Spleen (tissue), 7 donors: ENCODE measurements at regions not wholly inside any gene's neighbourhood (a gene's known extent, or its start where the extent isn't known, plus 50 kb on each side); places are given as distances from the start of the nearest gene placed in this dataset.

Experiments used
- POLR2A ChIP-seq, 3 donors: fragments of 450-650 bp; IDR thresholded peaks; one replicate each; pipeline ENCODE4 v1.5.1; 2017; ENCODE audit warnings: antibody characterized with exemption in 3 of 3, mild to moderate bottlenecking in 1 of 3
- POLR2AphosphoS5 ChIP-seq, 3 donors: sonication (generic); formaldehyde crosslinking; IDR thresholded peaks; one replicate each; pipeline ENCODE4 v1.5.1; 2017; ENCODE audit warnings: antibody characterized with exemption in 3 of 3
- TF ChIP-seq, protein P1 (sequence below), 11 experiments: fragments of 200-600 bp in 7 of 11; fragments of 450-650 bp in 4 of 11; sonication (generic) in 4 of 11; IDR thresholded peaks in 8 of 11; conservative IDR thresholded peaks in 3 of 11; 1 replicate in 7 of 11; 2 replicates in 4 of 11; pipeline versions ENCODE4 v1.4.0 to v1.8.0; 2016 to 2021; ENCODE audit warnings: antibody characterized with exemption in 11 of 11, inconsistent platforms in 4 of 11, mild to moderate bottlenecking in 1 of 11
- donor health status: DM: no; HTN: no; CAD: no; lungs with moderate emphysema.
- donor health status: DM: no; HTN: no; CAD: no.
- donor health status: DM: no; HTN: no; CAD: no.

DNA sequence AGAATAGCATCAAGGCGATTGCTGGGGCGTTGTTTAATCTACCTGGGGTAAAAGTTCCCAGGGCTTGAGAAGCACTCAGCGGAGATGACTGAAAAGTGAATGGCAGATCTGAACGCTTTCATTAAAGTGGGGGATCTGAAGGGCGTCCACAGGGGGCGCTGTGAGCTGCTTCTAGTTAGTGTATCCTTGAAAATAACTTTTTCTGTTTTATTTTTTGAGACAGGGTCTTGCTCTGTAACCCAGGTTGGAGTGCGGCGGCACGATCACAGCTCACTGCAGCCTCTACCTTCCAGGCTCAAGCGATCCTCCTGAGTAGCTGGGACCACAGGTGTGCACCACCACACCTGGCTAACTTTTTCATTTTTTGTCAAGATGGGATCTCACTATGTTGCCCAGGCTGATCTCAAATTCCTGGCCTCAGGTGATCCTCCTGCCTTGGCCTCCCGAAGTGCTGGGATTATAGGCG, 360.4 kb downstream of the SEC14L1 start:
- TF ChIP-seq, protein P1, sequence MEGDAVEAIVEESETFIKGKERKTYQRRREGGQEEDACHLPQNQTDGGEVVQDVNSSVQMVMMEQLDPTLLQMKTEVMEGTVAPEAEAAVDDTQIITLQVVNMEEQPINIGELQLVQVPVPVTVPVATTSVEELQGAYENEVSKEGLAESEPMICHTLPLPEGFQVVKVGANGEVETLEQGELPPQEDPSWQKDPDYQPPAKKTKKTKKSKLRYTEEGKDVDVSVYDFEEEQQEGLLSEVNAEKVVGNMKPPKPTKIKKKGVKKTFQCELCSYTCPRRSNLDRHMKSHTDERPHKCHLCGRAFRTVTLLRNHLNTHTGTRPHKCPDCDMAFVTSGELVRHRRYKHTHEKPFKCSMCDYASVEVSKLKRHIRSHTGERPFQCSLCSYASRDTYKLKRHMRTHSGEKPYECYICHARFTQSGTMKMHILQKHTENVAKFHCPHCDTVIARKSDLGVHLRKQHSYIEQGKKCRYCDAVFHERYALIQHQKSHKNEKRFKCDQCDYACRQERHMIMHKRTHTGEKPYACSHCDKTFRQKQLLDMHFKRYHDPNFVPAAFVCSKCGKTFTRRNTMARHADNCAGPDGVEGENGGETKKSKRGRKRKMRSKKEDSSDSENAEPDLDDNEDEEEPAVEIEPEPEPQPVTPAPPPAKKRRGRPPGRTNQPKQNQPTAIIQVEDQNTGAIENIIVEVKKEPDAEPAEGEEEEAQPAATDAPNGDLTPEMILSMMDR (IDR thresholded peaks at IDR 0.05 in 8 of 11, conservative IDR thresholded peaks at IDR 0.05 in 3 of 11), result peak in 5 of 11 experiments; percentile 7 to 42 (median 34)
- TF ChIP-seq POLR2AphosphoS5 (IDR thresholded peaks at IDR 0.05), result no peak
- TF ChIP-seq POLR2A (IDR thresholded peaks at IDR 0.05), result no peak
